Right lobe of liver (tissue), 6 donors: ENCODE measurements at regions not wholly inside any gene's neighbourhood (a gene's known extent, or its start where the extent isn't known, plus 50 kb on each side); places are given as distances from the start of the nearest gene placed in this dataset.

Experiments
- ATAC-seq, 4 donors: fragments of 200-7000 bp; cut with Tn5 transposase; one replicate each; pipeline ENCODE4 v1.9.1; 2020; ENCODE audit warnings: mild to moderate bottlenecking in 4 of 4, moderate library complexity in 4 of 4
- DNase-seq, 3 donors: peaks; one replicate each; pipeline ENCODE4 v3.0.0-alpha.2; 2020
- H3K27ac ChIP-seq, 3 donors: fragments of 200-600 bp; one replicate each; pipeline ENCODE4 v1.8.0; 2022
- H3K27me3 ChIP-seq, 2 donors: fragments of 200-600 bp; one replicate each; pipeline ENCODE4 v1.8.0; 2022
- H3K36me3 ChIP-seq, 4 donors: fragments of 200-600 bp; sonication (generic) in 1 of 4; one replicate each; pipeline versions ENCODE4 v1.5.1 to v1.8.0; 2017 to 2022; ENCODE audit warnings: control low read depth in 1 of 4
- H3K4me1 ChIP-seq, 4 donors: fragments of 200-600 bp; sonication (generic) in 1 of 4; one replicate each; pipeline versions ENCODE4 v1.5.1 to v1.8.0; 2017 to 2022; ENCODE audit warnings: control low read depth in 1 of 4
- H3K4me3 ChIP-seq, 3 donors: fragments of 200-600 bp; one replicate each; pipeline ENCODE4 v1.8.0; 2022
- H3K9me3 ChIP-seq, 4 donors: fragments of 200-600 bp; sonication (generic) in 1 of 4; one replicate each; pipeline versions ENCODE4 v1.5.1 to v1.8.0; 2017 to 2022; ENCODE audit warnings: control low read depth in 1 of 4
- POLR2A ChIP-seq: fragments of 450-650 bp; IDR thresholded peaks from one replicate; pipeline ENCODE4 v1.6.1; 2017; ENCODE audit warnings: antibody characterized with exemption, mild to moderate bottlenecking
- WGBS: methylation state at CpG from one replicate; pipeline ENCODE4 v1.1.6; 2018; ENCODE audit warnings: low coverage, low lambda C conversion rate; ENCODE audit not compliant: insufficient coverage; ENCODE audit errors: missing lambda C conversion rate; 5-methylcytosine and 5-hydroxymethylcytosine counted together
- intact Hi-C, 2 donors: fragments of 100-400 bp; cut with DNase I; formaldehyde crosslinking; loops; one replicate each; pipeline versions ENCODE4 v1.11.2 to v1.14.1; 2022
- TF ChIP-seq, protein P1 (sequence below), 4 donors: fragments of 200-600 bp in 3 of 4; fragments of 450-650 bp in 1 of 4; IDR thresholded peaks; one replicate each; pipeline versions ENCODE4 v1.5.1 to v1.8.0; 2016 to 2022; ENCODE audit warnings: antibody characterized with exemption in 4 of 4, mild to moderate bottlenecking in 2 of 4
- donor health status: DM: no; HTN: yes; CAD: no.
- donor health status: DM: no; HTN: no; CAD: no.
- donor health status: DM: no; HTN: no; CAD: no.
- donor health status: DM: no; HTN: yes; CAD: no.
- donor health status: DM: no; HTN: yes; CAD: no.

GRCh38 chr13:86986448-86986847, 684.7 kb upstream of the SLITRK5 start:
- Histone ChIP-seq H3K9me3 (no peaks in the 10 kb centered on the region), H3K27me3 (no peaks in the 10 kb centered on the region), H3K4me3 (peak overlapping the region in 1 of 3 donors; percentile 2), H3K36me3 (no peaks in the 10 kb centered on the region), H3K27ac (peak overlapping the region in 2 of 3 donors; percentile 20 to 26), H3K4me1 (peaks cover 0 to 12% (median 3%) of the 10 kb centered on the region in 4 donors)
- 15% methylated on average over 4 of the region's 4 CpGs for WGBS
- ATAC-seq (peak; percentile 94 to 100 (median 100)), DNase-seq (no peak)
- intact Hi-C loops: no loop called here
- no peak for TF ChIP-seq POLR2A
- TF ChIP-seq, protein P1, sequence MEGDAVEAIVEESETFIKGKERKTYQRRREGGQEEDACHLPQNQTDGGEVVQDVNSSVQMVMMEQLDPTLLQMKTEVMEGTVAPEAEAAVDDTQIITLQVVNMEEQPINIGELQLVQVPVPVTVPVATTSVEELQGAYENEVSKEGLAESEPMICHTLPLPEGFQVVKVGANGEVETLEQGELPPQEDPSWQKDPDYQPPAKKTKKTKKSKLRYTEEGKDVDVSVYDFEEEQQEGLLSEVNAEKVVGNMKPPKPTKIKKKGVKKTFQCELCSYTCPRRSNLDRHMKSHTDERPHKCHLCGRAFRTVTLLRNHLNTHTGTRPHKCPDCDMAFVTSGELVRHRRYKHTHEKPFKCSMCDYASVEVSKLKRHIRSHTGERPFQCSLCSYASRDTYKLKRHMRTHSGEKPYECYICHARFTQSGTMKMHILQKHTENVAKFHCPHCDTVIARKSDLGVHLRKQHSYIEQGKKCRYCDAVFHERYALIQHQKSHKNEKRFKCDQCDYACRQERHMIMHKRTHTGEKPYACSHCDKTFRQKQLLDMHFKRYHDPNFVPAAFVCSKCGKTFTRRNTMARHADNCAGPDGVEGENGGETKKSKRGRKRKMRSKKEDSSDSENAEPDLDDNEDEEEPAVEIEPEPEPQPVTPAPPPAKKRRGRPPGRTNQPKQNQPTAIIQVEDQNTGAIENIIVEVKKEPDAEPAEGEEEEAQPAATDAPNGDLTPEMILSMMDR (IDR thresholded peaks at IDR 0.05): no peak

DNA sequence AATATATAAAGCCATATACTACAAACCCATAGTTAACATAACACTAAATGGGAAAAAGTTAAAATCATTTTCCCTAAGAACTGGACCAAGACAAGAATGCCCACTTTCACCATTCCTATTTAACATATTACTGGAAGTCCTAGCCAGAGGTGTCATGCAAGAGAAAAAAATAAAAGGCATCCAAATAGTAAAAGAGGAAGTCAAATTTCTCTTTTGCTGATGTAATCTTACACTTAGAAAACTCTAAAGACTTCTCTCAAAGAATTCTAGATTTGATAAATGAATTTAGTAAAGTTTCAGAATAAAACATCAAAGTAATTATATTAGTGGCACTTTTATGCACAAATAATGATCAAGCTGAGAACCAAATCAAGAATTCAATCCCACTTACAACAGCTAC, 678.9 kb upstream of the SLITRK5 start:
- H3K9me3 ChIP-seq: no peaks in the 10 kb centered on the region
- intact Hi-C loops: no loop called here
- no peaks in the 10 kb centered on the region for H3K4me1 ChIP-seq
- TF ChIP-seq, protein P1 (IDR thresholded peaks at IDR 0.05): no peak
- TF ChIP-seq POLR2A: no peak
- no peak overlapping the region for H3K4me3 ChIP-seq
- no peak overlapping the region for H3K27ac ChIP-seq
- no peaks in the 10 kb centered on the region for H3K27me3 ChIP-seq
- H3K36me3 ChIP-seq: no peaks in the 10 kb centered on the region
- ATAC-seq (no peak), DNase-seq (no peak)

- TF ChIP-seq, protein P1 (IDR thresholded peaks at IDR 0.05): no peak
- no peak for TF ChIP-seq POLR2A
Measured at GRCh38 chr13:87003265-87003664, 667.9 kb upstream of the SLITRK5 start.

GRCh38 chr13:87005511-87005910, 665.7 kb upstream of the SLITRK5 start:
- no peak for ATAC-seq
- Histone ChIP-seq H3K4me3 (no peak overlapping the region), H3K4me1 (no peaks in the 10 kb centered on the region), H3K9me3 (no peaks in the 10 kb centered on the region), H3K36me3 (no peaks in the 10 kb centered on the region), H3K27me3 (no peaks in the 10 kb centered on the region), H3K27ac (no peak overlapping the region)
- intact Hi-C loops: no loop called here
- 83% methylated on average over 2 of the region's 2 CpGs for WGBS
- TF ChIP-seq, protein P1 (IDR thresholded peaks at IDR 0.05): no peak
- TF ChIP-seq POLR2A: no peak
- no peak for DNase-seq

More at GRCh38 chr13:87003265-87003664, 667.9 kb upstream of the SLITRK5 start:
- ATAC-seq (no peak), DNase-seq (no peak)
- Histone ChIP-seq H3K9me3 (no peaks in the 10 kb centered on the region), H3K27ac (no peak overlapping the region), H3K4me1 (no peaks in the 10 kb centered on the region), H3K27me3 (no peaks in the 10 kb centered on the region), H3K36me3 (no peaks in the 10 kb centered on the region), H3K4me3 (no peak overlapping the region)
- intact Hi-C loops: no loop called here

GRCh38 chr13:87035526-87035925, 635.6 kb upstream of the SLITRK5 start:
- ATAC-seq: no peak
- Histone ChIP-seq H3K9me3 (no peaks in the 10 kb centered on the region), H3K4me3 (no peak overlapping the region), H3K4me1 (no peaks in the 10 kb centered on the region), H3K36me3 (no peaks in the 10 kb centered on the region), H3K27ac (no peak overlapping the region), H3K27me3 (no peaks in the 10 kb centered on the region)
- TF ChIP-seq, protein P1 (IDR thresholded peaks at IDR 0.05): no peak
- no peak for TF ChIP-seq POLR2A
- no peak for DNase-seq
- intact Hi-C loops: no loop called here
- 56% methylated on average over 7 of the region's 7 CpGs for WGBS
